Colonic mucosa (tissue), 4 donors: ENCODE measurements at regions not wholly inside any gene's neighbourhood (a gene's known extent, or its start where the extent isn't known, plus 50 kb on each side); places are given as distances from the start of the nearest gene placed in this dataset.

Experiments
- DNase-seq: peaks from one replicate; pipeline ENCODE4 v3.0.0-alpha.2; 2020
- H3K27ac ChIP-seq: fragments of 200-600 bp; one replicate; pipeline ENCODE4 v1.8.0; 2021
- H3K27me3 ChIP-seq: fragments of 200-600 bp; one replicate; pipeline ENCODE4 v1.8.0; 2021
- H3K36me3 ChIP-seq: fragments of 200-600 bp; one replicate; pipeline ENCODE4 v1.8.0; 2021
- H3K4me1 ChIP-seq: fragments of 200-600 bp; one replicate; pipeline ENCODE4 v1.8.0; 2021; ENCODE audit warnings: mild to moderate bottlenecking
- H3K4me3 ChIP-seq: fragments of 200-600 bp; one replicate; pipeline ENCODE4 v1.8.0; 2021
- H3K9ac ChIP-seq, 2 donors: one replicate each; pipeline ENCODE4 v1.7.0; 2013; ENCODE audit warnings: control low read depth in 2 of 2, low read depth in 2 of 2, low read length in 2 of 2
- H3K9me3 ChIP-seq: fragments of 200-600 bp; one replicate; pipeline ENCODE4 v1.8.0; 2021
- intact Hi-C: fragments of 100-400 bp; cut with DNase I; formaldehyde crosslinking; loops from one replicate; pipeline ENCODE4 v1.14.1; 2022
- TF ChIP-seq, protein P1 (sequence below): fragments of 200-600 bp; IDR thresholded peaks from one replicate; pipeline ENCODE4 v1.8.0; 2022; ENCODE audit warnings: antibody characterized with exemption, mild to moderate bottlenecking
- donor health status: healthy.
- donor health status: DM: no; HTN: no; CAD: no.
- donor health status: DM: no; HTN: no; CAD: no.

DNA sequence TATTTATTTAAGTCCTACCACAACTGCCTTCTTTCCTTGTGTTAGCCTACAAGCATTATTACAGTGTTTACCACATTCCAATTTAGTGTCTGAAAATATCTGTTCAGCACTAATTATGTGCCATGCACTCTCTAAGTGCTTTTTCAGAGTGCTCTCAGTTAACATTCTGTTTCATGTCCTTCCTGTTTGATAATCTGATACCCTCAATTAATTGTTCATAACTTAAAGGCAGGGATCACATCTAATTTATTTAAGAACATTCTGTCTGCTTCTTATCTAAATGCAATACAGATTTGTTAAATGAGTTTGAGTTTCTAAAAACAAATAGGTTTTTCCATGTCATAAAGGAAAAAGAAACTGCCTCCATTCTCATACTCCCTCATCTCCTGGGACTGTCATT, 649.6 kb upstream of the ATXN8OS start:
- DNase-seq: no peak
- Histone ChIP-seq H3K36me3 (no peaks in the 10 kb centered on the region), H3K27ac (no peak overlapping the region), H3K27me3 (no peaks in the 10 kb centered on the region), H3K4me3 (no peak overlapping the region), H3K9me3 (no peaks in the 10 kb centered on the region), H3K9ac (no peak overlapping the region), H3K4me1 (no peaks in the 10 kb centered on the region)
- intact Hi-C loops: no loop called here
- TF ChIP-seq, protein P1, sequence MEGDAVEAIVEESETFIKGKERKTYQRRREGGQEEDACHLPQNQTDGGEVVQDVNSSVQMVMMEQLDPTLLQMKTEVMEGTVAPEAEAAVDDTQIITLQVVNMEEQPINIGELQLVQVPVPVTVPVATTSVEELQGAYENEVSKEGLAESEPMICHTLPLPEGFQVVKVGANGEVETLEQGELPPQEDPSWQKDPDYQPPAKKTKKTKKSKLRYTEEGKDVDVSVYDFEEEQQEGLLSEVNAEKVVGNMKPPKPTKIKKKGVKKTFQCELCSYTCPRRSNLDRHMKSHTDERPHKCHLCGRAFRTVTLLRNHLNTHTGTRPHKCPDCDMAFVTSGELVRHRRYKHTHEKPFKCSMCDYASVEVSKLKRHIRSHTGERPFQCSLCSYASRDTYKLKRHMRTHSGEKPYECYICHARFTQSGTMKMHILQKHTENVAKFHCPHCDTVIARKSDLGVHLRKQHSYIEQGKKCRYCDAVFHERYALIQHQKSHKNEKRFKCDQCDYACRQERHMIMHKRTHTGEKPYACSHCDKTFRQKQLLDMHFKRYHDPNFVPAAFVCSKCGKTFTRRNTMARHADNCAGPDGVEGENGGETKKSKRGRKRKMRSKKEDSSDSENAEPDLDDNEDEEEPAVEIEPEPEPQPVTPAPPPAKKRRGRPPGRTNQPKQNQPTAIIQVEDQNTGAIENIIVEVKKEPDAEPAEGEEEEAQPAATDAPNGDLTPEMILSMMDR: no peak

DNA sequence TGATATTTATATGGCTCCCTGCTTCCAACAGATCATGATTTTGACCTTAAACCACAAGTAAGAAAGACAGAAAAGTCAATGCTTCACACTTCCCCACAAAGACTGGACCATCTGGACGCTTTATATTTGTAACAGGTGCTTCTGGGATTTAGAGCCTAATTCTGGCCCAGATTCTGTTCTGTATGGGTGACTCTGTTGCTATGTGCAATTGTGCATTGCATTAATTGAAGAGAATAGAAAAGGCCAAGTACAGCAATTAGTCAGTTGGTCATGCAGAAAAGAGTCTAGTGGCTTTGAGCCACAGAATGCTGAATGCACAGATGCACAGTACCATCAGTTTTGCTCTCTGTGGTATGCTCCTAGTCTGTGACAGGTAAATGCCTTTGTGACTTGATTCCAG, 657.4 kb upstream of the ATXN8OS start:
- H3K27ac ChIP-seq: no peak overlapping the region
- H3K9me3 ChIP-seq: no peaks in the 10 kb centered on the region
- H3K4me1 ChIP-seq: no peaks in the 10 kb centered on the region
- no peak overlapping the region for H3K4me3 ChIP-seq
- TF ChIP-seq, protein P1: no peak
- DNase-seq: no peak
- no peaks in the 10 kb centered on the region for H3K27me3 ChIP-seq
- intact Hi-C loops: no loop called here
- no peak overlapping the region for H3K9ac ChIP-seq
- H3K36me3 ChIP-seq: no peaks in the 10 kb centered on the region

DNA sequence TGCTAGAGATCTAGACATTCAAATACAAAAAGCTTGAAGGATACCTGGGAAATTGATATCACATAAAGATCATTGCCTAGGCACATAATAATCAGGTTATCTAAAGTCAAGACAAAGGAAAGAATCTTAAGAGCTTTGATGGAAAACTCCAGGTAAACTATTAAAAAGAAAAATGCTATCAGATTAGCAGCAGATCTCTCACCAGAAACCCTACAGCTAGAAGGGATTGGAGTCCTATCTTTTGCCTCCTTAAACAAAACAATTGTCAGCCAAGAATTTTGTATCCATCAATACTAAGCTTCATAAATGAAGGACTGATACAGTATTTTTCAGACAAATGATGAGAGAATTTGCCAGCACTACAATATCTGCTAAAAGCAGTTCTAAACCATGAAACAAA, 682.4 kb upstream of the ATXN8OS start:
- H3K9ac ChIP-seq: no peak overlapping the region
- intact Hi-C loops: no loop called here
- no peaks in the 10 kb centered on the region for H3K36me3 ChIP-seq

DNA sequence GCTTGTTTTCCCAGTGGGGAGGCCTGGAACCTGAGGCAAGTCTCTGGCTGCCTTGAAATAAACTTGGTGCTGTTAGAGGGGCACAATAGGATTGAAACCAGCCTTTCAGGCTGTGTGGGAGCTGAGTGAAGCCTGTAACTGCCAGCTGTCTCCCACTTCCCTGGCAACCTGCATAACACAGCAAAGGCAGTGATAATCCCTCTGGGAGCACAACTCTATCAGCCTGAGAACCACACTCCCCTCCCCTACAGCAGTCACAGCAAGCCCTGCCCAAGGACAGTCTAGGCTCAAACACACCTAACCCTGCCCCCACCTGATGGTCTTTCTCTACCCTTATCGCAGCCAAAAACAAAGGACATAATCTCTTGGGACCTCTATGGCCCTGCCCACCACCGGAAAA, 683.8 kb upstream of the ATXN8OS start:
- Histone ChIP-seq H3K9me3 (no peaks in the 10 kb centered on the region), H3K9ac (no peak overlapping the region), H3K27ac (no peak overlapping the region), H3K4me1 (no peaks in the 10 kb centered on the region), H3K36me3 (no peaks in the 10 kb centered on the region), H3K27me3 (no peaks in the 10 kb centered on the region), H3K4me3 (no peak overlapping the region)
- intact Hi-C loops: no loop called here
- TF ChIP-seq, protein P1: no peak
- DNase-seq: no peak

More for the DNA sequence above, 682.4 kb upstream of the ATXN8OS start:
- Histone ChIP-seq H3K9me3 (no peaks in the 10 kb centered on the region), H3K4me3 (no peak overlapping the region), H3K27me3 (no peaks in the 10 kb centered on the region), H3K4me1 (no peaks in the 10 kb centered on the region), H3K27ac (no peak overlapping the region)
- no peak for DNase-seq
- TF ChIP-seq, protein P1: no peak

DNA sequence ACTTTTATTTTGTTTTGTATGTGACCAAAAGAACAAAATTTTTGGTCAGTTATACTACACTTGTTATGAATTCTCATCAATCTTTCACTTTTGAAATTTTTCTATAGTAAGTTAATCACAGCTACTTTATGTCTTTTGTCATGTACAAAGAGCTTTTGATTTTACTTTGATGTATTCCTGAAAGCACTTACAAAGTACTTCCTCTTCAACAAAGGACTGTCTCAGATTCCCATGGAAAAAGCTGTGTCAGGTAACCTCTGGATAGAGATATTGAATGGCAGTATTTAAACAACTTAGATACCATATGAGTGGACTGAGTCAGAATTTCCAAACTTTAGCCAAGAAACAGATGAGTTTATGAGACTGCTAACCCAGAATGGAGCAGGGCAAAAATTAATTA, 689.3 kb upstream of the ATXN8OS start:
- Histone ChIP-seq H3K27me3 (no peaks in the 10 kb centered on the region), H3K36me3 (no peaks in the 10 kb centered on the region), H3K9ac (no peak overlapping the region), H3K9me3 (no peaks in the 10 kb centered on the region), H3K4me1 (no peaks in the 10 kb centered on the region), H3K27ac (no peak overlapping the region), H3K4me3 (no peak overlapping the region)
- DNase-seq: no peak
- TF ChIP-seq, protein P1: no peak
- intact Hi-C loops: no loop called here

DNA sequence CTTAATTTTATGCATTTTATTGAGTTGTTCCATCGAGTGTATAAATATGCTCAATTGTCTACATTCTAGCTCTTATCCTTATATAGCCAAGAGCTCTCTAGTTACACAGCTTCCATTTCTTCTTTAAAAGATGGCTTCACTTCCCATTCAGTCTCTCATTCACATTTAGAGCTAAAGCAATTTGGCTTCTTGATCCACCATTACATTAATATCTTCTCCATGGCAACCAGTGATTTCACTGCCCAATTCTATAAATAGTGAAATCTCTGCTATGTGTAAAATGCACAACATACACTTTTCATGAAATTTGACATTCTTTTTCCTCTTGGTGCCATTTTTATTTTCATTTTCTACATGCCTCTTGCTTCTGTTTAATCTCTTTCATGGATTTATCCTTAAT, 696.9 kb upstream of the ATXN8OS start:
- intact Hi-C loops: no loop called here
- Histone ChIP-seq H3K36me3 (no peaks in the 10 kb centered on the region), H3K9ac (no peak overlapping the region), H3K27ac (no peak overlapping the region), H3K4me3 (no peak overlapping the region), H3K27me3 (no peaks in the 10 kb centered on the region), H3K4me1 (no peaks in the 10 kb centered on the region), H3K9me3 (no peaks in the 10 kb centered on the region)
- TF ChIP-seq, protein P1: no peak
- no peak for DNase-seq
